ENCODE measurements at regions not wholly inside any gene's neighbourhood (a gene's known extent, or its start where the extent isn't known, plus 50 kb on each side); places are given as distances from the start of the nearest gene placed in this dataset.

- DNase-seq, result no peak
- intact Hi-C loops (cut with DNase I), result no loop called here
Measured at GRCh38 chr13:97127842-97128241, 94.3 kb upstream of the MBNL2 start.

- no peak for DNase-seq
- intact Hi-C loops (cut with DNase I), result no loop called here
Measured at GRCh38 chr13:97130190-97130589, 91.9 kb upstream of the MBNL2 start.

- no peak for DNase-seq
- intact Hi-C loops (cut with DNase I), result no loop called here
Measured at GRCh38 chr13:97131447-97131846, 90.7 kb upstream of the MBNL2 start.

- DNase-seq, result no peak
- intact Hi-C loops (cut with DNase I), result no loop called here
Measured at GRCh38 chr13:97133554-97133953, 88.6 kb upstream of the MBNL2 start.

- intact Hi-C loops (cut with DNase I), result no loop called here
- peak in 1 of 42 donors; percentile 14 for DNase-seq
Measured at GRCh38 chr13:97133955-97134354, 88.2 kb upstream of the MBNL2 start.

- DNase-seq, result no peak
- intact Hi-C loops (cut with DNase I), result no loop called here
Measured at GRCh38 chr13:97134364-97135095, 87.6 kb upstream of the MBNL2 start.

GRCh38 chr13:97135883-97136282 lies 86.2 kb upstream of the MBNL2 start:
- DNase-seq, result no peak
- intact Hi-C loops (cut with DNase I), result no loop called here

GRCh38 chr13:97136418-97136817 lies 85.7 kb upstream of the MBNL2 start:
- intact Hi-C loops (cut with DNase I), result no loop called here
- peak in 1 of 42 donors; percentile 35 for DNase-seq

- DNase-seq, result no peak
Measured at GRCh38 chr13:97139691-97140090, 82.4 kb upstream of the MBNL2 start.

GRCh38 chr13:97140131-97140530 lies 82.0 kb upstream of the MBNL2 start:
- DNase-seq, result no peak
- intact Hi-C loops (cut with DNase I), result no loop called here

More at GRCh38 chr13:97139691-97140090, 82.4 kb upstream of the MBNL2 start:
- intact Hi-C loops (cut with DNase I), result no loop called here

GRCh38 chr13:97140611-97141010 lies 81.5 kb upstream of the MBNL2 start:
- DNase-seq, result no peak
- intact Hi-C loops (cut with DNase I), result no loop called here

GRCh38 chr13:97141097-97141496 lies 81.0 kb upstream of the MBNL2 start:
- intact Hi-C loops (cut with DNase I), result no loop called here
- DNase-seq, result no peak

- intact Hi-C loops (cut with DNase I), result no loop called here
- DNase-seq, result peak in 34 of 42 donors; percentile 15 to 87 (median 50)
Measured at GRCh38 chr13:97141564-97142005, 80.5 kb upstream of the MBNL2 start.

- intact Hi-C loops (cut with DNase I), result no loop called here
- DNase-seq, result peak in 1 of 42 donors; percentile 40
Measured at GRCh38 chr13:97142452-97142851, 79.7 kb upstream of the MBNL2 start.

- no peak for DNase-seq
- intact Hi-C loops (cut with DNase I), result no loop called here
Measured at GRCh38 chr13:97145057-97145456, 77.1 kb upstream of the MBNL2 start.

GRCh38 chr13:97148894-97149293 lies 73.2 kb upstream of the MBNL2 start:
- intact Hi-C loops (cut with DNase I), result no loop called here
- DNase-seq, result no peak

- intact Hi-C loops (cut with DNase I), result no loop called here
- DNase-seq, result no peak
Measured at GRCh38 chr13:97160421-97160820, 61.7 kb upstream of the MBNL2 start.

- intact Hi-C loops (cut with DNase I), result no loop called here
- no peak for DNase-seq
Measured at GRCh38 chr13:97161582-97162231, 60.4 kb upstream of the MBNL2 start.

GRCh38 chr13:97165502-97166425 lies 56.4 kb upstream of the MBNL2 start:
- intact Hi-C loops (cut with DNase I), result no loop called here
- DNase-seq, result no peak

- intact Hi-C loops (cut with DNase I), result no loop called here
Measured at GRCh38 chr13:97171136-97171535, 51.0 kb upstream of the MBNL2 start.

More at GRCh38 chr13:97171136-97171535, 51.0 kb upstream of the MBNL2 start:
- no peak for DNase-seq

Measured in head of caudate nucleus (tissue), 42 donors.